Activated CD4-positive, alpha-beta T cell treated with anti-CD3 and anti-CD28 coated beads for 1 hour (primary cell): ENCODE measurements at regions not wholly inside any gene's neighbourhood (a gene's known extent, or its start where the extent isn't known, plus 50 kb on each side); places are given as distances from the start of the nearest gene placed in this dataset.

Experiments used
- DNase-seq: peaks from one replicate; pipeline ENCODE4 v3.0.0-alpha.2; 2020

DNA sequence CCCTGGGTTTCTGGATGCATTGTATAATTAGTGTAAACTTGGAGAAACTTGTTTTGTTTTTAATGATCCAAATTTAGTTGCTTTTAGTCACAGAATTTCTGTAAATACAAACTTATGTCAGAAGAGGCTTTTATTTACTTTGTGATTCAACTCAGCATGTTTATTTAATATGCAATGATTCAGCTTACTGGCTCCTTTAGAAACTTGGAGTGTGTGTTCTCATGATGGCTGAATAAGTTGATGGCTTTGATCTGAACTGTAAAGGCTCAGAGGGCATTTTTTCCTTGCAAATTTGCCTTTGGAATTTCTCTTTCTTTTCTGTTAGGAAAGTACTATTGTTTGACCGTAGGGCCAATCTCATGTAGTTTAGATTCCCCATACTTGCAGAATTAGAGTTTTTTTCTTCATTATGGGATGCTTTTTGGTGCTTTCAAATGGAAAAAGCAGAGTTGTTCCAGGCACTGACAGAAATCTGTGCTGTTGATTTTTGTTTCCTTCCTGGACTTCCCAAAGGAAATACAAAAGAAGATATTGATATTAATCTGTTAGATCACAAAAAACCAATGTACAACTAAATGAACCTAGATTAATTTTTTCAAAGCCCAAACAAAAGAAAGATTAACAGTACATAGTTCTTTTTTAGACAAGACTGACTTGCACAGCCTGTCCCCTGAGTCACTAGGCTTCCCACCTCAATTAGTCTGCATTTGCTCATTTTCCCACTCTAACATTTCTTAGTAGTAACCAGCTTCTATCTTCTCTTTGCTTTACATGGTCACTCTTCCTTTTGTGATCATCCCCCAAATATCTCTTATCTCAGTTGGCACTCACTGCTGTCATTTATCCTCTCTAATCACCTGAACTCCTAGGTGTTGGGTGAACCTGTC, 96.8 kb upstream of the AGR3 start:
- DNase-seq: no peak

GRCh38 chr7:16980539-16980938, 98.8 kb upstream of the AGR3 start:
- no peak for DNase-seq

- DNase-seq: no peak
Measured at GRCh38 chr7:16982640-16983350, 101.0 kb upstream of the AGR3 start.

GRCh38 chr7:16984375-16984774, 102.6 kb upstream of the AGR3 start:
- no peak for DNase-seq

- no peak for DNase-seq
Measured at GRCh38 chr7:16985621-16986020, 103.8 kb upstream of the AGR3 start.

GRCh38 chr7:16986755-16987154, 105.0 kb upstream of the AGR3 start:
- DNase-seq: no peak

DNA sequence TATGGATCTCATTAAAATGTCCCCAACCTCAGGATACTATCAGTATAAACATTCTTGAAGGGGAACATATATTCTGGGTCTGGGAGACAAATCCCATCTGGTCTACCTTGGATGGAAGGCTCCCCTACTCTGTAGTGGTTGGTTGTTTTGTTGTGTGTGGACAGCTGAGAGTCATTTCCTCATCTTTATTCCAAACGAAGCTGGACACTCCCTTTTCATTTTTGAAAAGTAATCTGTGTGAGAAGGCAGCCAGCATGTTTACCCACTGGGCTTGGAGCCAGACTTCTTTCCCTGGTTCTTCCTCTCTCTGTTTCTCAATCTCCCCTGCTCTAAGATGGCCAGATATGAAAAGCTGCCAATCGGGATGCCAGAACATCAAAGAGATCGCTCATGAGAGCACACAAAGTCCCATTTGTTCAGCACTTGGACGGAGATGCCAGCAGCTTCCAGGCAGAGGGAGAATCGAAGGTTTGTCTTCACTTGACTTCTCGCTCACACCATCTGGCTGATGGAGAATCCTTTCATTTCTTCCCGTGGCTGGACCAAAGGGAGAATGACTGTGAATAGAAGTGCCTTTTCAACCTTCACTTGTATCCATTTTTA, 108.1 kb upstream of the AGR3 start:
- DNase-seq: no peak

DNA sequence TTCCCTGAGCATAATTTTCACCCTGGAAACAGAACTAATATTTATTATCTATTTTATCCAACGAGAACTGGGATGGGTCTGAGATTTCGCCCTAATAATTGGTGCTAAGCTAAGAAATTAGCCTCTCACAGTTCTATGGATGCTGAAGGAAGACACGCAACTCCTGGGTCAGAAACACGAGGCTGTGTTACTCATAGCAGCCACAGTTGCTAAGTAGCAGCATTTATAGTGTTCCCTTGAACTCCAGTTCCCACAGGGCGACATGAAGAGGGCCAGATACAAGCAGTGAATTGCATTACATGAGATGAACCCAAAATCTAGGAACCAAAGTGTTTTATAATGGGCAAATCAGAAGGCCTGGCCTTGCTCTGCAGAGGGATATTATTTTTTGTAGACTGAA, 109.8 kb upstream of the AGR3 start:
- no peak for DNase-seq

GRCh38 chr7:16993543-16993942, 111.8 kb upstream of the AGR3 start:
- DNase-seq: no peak

DNA sequence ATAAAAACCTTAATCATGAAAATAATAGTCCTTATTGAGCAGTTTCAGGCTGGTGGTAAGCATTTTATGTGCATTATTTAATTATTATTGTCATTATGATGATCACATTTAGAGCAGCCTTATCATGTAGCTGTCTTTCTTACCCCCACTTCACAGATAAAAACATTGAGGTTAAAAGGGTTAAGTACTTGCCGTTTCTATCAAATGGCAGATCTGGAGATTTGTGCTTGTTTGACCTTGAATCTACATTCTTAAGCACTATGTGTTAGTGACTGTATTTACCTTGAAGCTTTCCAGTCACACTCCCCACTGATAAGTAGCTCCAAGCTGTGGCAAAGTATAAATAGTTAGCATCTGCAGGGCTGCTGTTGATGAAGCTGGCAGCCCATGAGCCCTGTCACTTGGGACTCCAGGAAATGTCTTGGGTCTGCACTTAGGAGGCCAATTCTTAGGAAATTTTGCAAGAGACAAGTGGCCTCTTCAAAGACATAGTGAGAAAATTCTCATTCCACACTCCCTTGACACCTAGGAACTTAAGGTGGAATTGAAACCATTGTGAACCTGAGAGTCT, 116.8 kb upstream of the AGR3 start:
- DNase-seq: no peak

GRCh38 chr7:16999541-17000267, 117.9 kb upstream of the AGR3 start:
- no peak for DNase-seq

GRCh38 chr7:17005271-17005670, 123.5 kb upstream of the AGR3 start:
- no peak for DNase-seq

DNA sequence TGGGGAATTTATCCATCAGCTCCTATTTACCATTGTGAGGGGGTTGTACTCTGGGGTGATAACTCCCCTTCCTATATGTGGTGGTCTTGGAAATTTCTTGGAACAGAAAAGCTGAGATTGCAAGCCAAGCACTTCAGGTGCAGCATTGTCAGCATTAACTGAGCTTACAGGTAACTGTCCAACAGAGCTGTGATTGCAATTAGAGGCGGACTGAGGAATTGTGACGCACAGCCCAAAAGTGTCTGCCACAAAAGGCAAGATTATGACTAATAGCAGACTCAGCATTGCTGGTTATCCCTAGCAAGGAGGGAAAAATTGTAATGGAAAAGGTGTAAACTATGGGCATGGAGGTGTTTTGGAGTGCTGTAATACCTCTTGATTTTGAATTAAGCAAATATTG, 126.1 kb upstream of the AGR3 start:
- no peak for DNase-seq

DNA sequence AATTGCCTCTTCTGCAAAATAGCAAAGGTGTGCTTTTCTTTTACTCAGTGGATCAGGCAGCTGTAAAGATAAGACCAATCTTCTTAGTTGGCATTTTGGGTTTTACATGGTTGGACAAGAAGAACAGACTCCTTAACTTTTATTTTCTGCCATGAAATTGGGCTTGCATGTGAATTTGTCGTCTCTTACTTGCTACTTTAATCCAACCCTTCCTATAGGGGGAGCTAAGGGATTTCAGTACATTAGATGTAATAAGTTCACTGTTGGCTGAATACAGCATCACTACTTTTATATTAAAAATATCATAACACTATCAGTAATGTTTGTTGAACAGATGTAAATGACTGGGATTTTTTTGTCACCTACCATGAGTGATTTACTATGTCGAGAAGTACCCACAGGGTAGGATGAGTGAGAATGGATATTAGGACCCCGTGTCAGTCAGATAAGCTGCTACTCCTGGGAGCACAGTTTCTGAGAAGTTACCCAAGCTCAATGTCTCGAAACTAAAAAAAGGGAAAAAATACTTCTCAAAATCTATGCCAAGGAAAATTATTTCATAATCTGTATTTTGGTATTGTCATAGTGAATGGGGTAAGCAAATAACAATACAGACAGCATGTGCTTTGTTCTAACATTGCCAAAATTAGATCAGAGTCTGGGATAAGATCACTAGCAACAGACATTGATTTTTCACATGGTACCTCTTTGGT, 127.4 kb upstream of the AGR3 start:
- no peak for DNase-seq

DNA sequence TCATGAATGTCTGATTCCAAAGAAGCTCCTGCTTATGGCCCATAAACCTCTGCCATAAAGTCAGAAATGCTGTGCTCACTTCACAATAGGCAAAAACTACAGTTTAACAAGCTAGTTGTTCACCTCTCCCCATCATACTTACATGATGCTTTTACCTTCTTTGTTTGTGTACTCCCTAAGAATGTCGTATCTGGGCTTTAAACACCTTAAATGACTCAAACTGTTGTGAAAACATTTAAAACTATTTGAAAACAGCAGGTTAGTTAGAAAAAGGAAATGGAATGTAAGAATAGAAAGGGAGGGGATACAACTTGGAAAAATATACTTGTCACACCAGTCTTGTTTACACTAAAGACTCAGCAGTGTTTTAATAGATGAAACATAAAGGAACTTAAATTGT, 128.2 kb upstream of the AGR3 start:
- no peak for DNase-seq

DNA sequence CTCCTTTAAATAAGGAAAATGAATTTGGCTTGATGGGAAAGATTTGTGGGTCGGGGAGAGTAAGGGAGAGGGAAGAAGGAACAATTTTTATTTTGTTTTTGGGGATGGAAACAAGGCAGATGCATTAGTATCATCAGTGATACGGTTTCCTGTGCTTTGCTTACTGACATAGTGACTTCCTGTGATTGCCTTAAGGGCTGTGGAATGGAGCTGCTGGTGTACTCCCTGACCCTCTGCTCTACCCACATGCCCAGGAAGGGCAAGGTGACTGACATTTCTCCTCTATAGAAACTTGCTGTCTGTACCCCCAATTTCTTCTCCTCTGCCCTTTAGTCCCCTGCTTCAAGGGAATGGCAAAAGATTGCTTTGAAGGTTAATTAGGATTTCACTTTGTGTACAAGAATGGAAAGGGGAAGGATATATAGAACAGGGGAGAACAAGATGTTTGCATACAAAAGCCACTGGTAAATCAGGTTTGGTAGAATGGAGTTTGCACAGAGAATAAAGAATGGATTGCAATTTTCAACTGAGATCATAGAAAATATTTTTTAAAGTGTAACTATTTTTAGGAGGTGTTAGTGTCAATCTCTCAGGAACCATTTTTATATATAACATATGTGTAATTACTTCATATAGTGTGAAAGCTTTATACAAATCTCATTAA, 129.0 kb upstream of the AGR3 start:
- no peak for DNase-seq

DNA sequence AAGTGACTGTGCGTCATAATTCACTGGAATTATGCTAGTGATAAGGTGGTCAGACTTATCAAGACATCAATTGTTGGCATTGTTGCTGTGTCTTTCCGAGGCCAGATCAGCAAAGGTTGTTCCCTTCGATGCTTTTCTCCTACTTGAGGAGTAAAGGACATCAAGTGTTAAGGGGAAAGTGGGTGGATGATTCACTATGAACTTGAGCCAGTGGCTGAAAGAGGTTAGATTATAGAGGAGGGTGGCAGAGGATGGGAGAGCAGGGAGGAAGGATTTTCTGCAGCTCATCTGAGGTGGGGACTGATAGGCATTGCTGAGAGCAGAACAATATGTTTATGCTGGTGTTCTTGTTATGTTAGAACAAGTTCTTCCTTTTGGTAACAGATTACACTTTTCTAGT, 131.4 kb upstream of the AGR3 start:
- no peak for DNase-seq

DNA sequence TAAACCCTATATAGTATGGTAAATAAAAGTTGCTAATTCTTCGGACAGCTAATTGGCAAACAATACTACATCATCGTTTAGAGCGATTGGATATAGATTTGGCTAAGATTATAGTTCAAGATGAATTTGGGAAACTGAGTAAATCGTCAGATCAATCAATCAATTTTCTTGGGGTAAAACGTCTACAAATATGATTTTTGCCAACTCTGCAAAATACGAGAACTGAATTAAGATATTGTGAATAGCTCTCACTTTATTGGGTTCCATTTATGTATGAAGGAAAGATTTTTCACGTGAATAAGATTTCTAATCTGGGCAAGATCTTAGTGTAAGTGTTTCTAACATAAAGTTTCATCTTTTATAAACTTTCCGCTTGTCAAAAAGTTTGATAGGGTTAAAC, 132.9 kb upstream of the AGR3 start:
- DNase-seq: no peak

- DNase-seq: no peak
Measured at GRCh38 chr7:17015598-17016031, 133.8 kb upstream of the AGR3 start.

DNA sequence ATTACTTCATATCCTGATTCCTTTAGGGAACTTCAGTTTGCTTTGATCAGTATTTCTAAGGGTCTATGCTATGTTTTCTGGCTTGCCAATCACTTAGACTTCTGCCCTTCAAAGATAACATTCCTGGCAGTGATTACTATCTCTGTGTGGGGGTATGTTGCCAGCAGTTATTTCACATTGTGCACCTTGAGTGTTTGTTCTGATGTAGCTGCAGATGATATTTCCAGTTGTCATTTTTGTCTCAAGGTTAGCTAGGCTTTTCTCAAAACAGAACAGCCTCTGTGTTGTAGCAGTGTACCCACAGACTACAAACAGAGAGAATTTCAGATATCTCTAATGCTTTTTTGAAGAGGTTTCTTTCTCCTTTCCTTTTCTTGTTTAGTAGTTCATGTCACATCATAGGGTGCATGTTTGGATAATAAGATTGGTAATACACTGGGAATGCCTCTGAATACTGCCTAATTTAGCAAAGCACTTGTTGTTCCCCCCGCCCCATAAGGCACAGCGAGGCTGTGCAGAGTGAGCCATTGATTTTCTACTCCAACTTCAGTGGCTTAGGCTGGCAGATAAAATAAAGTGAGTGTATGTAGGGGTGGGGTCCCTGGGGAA, 134.7 kb upstream of the AGR3 start:
- no peak for DNase-seq

GRCh38 chr7:17019106-17019505, 137.3 kb upstream of the AGR3 start:
- DNase-seq: no peak
